Liver (tissue), 8 donors: ENCODE measurements at regions not wholly inside any gene's neighbourhood (a gene's known extent, or its start where the extent isn't known, plus 50 kb on each side); places are given as distances from the start of the nearest gene placed in this dataset.

Source experiments
- DNase-seq: peaks from one replicate; pipeline ENCODE4 v3.0.0-alpha.2; 2017; ENCODE audit warnings: low spot score
- H3K27ac ChIP-seq, 2 donors: one replicate each; pipeline ENCODE4 v1.7.0; 2013; ENCODE audit warnings: inconsistent platforms in 2 of 2, low read length in 2 of 2, control low read depth in 1 of 2, low read depth in 1 of 2, mild to moderate bottlenecking in 1 of 2
- H3K27me3 ChIP-seq, 4 donors: one replicate each; pipeline versions ENCODE4 v1.6.1 to v1.7.0; 2013; ENCODE audit warnings: low read length in 3 of 4, inconsistent platforms in 1 of 4, mild to moderate bottlenecking in 1 of 4, moderate library complexity in 1 of 4; ENCODE audit not compliant: control insufficient read depth in 4 of 4, insufficient read depth in 4 of 4
- H3K36me3 ChIP-seq, 4 donors: one replicate each; pipeline versions ENCODE4 v1.6.1 to v1.7.0; 2013; ENCODE audit warnings: low read length in 3 of 4, mild to moderate bottlenecking in 3 of 4, low read depth in 1 of 4, moderate library complexity in 1 of 4; ENCODE audit not compliant: control insufficient read depth in 4 of 4, insufficient read depth in 3 of 4
- H3K4me1 ChIP-seq, 4 donors: one replicate each; pipeline versions ENCODE4 v1.6.1 to v1.7.0; 2013; ENCODE audit warnings: low read length in 3 of 4, mild to moderate bottlenecking in 3 of 4, moderate library complexity in 1 of 4; ENCODE audit not compliant: control insufficient read depth in 4 of 4, insufficient read depth in 4 of 4
- H3K4me3 ChIP-seq, 3 donors: one replicate each; pipeline versions ENCODE4 v1.6.1 to v1.7.0; 2013; ENCODE audit warnings: low read length in 3 of 3, control low read depth in 1 of 3, low read depth in 1 of 3, mild to moderate bottlenecking in 1 of 3
- H3K9ac ChIP-seq, 2 donors: one replicate each; pipeline ENCODE4 v1.7.0; 2013; ENCODE audit warnings: low read length in 2 of 2, mild to moderate bottlenecking in 2 of 2, moderate library complexity in 2 of 2, control low read depth in 1 of 2, low read depth in 1 of 2
- H3K9me3 ChIP-seq, 4 donors: one replicate each; pipeline versions ENCODE4 v1.6.1 to v1.7.0; 2013; ENCODE audit warnings: low read length in 3 of 4; ENCODE audit not compliant: control insufficient read depth in 4 of 4
- ATF3 ChIP-seq: IDR thresholded peaks from 2 replicates; pipeline ENCODE4 v1.6.1; 2016; ENCODE audit warnings: antibody characterized with exemption
- CTCF ChIP-seq: fragments of 150-350 bp; IDR thresholded peaks from 2 replicates; pipeline ENCODE4 v1.5.1; 2017; ENCODE audit warnings: improper control_type of control experiment, low read depth, low read length; ENCODE audit not compliant: missing input control
- EGR1 ChIP-seq, 2 donors: IDR thresholded peaks; 2 replicates each; pipeline ENCODE4 v1.6.1; 2016 to 2018; ENCODE audit warnings: antibody characterized with exemption in 2 of 2, low read depth in 2 of 2
- GABPA ChIP-seq, 2 donors: IDR thresholded peaks in 1 of 2; conservative IDR thresholded peaks in 1 of 2; 2 replicates each; pipeline ENCODE4 v1.6.1; 2016; ENCODE audit warnings: antibody characterized with exemption in 2 of 2, mild to moderate bottlenecking in 1 of 2, moderate library complexity in 1 of 2
- JUND ChIP-seq, 2 donors: IDR thresholded peaks; 2 replicates each; pipeline ENCODE4 v1.6.1; 2016; ENCODE audit warnings: antibody characterized with exemption in 2 of 2
- NR2F2 ChIP-seq: IDR thresholded peaks from 2 replicates; pipeline ENCODE4 v1.6.1; 2016; ENCODE audit warnings: antibody characterized with exemption
- RAD21 ChIP-seq, 2 donors: IDR thresholded peaks; 2 replicates each; pipeline ENCODE4 v1.6.1; 2016; ENCODE audit warnings: antibody characterized with exemption in 2 of 2, mild to moderate bottlenecking in 2 of 2
- REST ChIP-seq: IDR thresholded peaks from 2 replicates; pipeline ENCODE4 v1.6.1; 2016; ENCODE audit warnings: antibody characterized with exemption, mild to moderate bottlenecking
- RXRA ChIP-seq, 2 donors: IDR thresholded peaks; 2 replicates each; pipeline ENCODE4 v1.6.1; 2017 to 2018; ENCODE audit warnings: antibody characterized with exemption in 2 of 2, mild to moderate bottlenecking in 1 of 2
- SP1 ChIP-seq: IDR thresholded peaks from 2 replicates; pipeline ENCODE4 v1.6.1; 2018; ENCODE audit warnings: antibody characterized with exemption, mild to moderate bottlenecking
- YY1 ChIP-seq: IDR thresholded peaks from 2 replicates; pipeline ENCODE4 v1.6.1; 2016; ENCODE audit warnings: antibody characterized with exemption, mild to moderate bottlenecking
- ZBTB33 ChIP-seq: IDR thresholded peaks from 2 replicates; pipeline ENCODE4 v1.6.1; 2016; ENCODE audit warnings: antibody characterized with exemption
- WGBS: extraction: QIAGEN DNeasy Blood & Tissue Kit; methylation state at CpG from one replicate; pipeline ENCODE4 v1.1.7; 2013; 5-methylcytosine and 5-hydroxymethylcytosine counted together
- donor health status: healthy.
- donor health status: healthy.
- donor health status: healthy.
- donor health status: healthy.
- donor health status: healthy.

- no peak for TF ChIP-seq ZBTB33
- no peak for TF ChIP-seq SP1
- no peak for TF ChIP-seq NR2F2
Observed at GRCh38 chr16:85195271-85195647, 83.0 kb upstream of the CIBAR2 start (continued).

GRCh38 chr16:85195900-85196772 lies 83.9 kb upstream of the CIBAR2 start:
- Histone ChIP-seq H3K9me3 (no peaks in the 10 kb centered on the region), H3K9ac (no peak overlapping the region), H3K4me3 (no peak overlapping the region), H3K27ac (no peak overlapping the region), H3K27me3 (no peaks in the 10 kb centered on the region), H3K36me3 (no peaks in the 10 kb centered on the region), H3K4me1 (peaks cover 0 to 14% (median 10%) of the 10 kb centered on the region in 4 donors)
- TF ChIP-seq CTCF (no peak), SP1 (no peak), ATF3 (no peak), RXRA (IDR thresholded peaks at IDR 0.05) (no peak), JUND (IDR thresholded peaks at IDR 0.05) (no peak), YY1 (no peak), RAD21 (IDR thresholded peaks at IDR 0.05) (no peak), EGR1 (IDR thresholded peaks at IDR 0.05; ENCODE audit: low read depth in 2 of 2) (no peak), GABPA (IDR thresholded peaks at IDR 0.05 in 1 of 2, conservative IDR thresholded peaks at IDR 0.05 in 1 of 2) (no peak), REST (no peak)
- no peak for DNase-seq
- WGBS = 81% methylated on average over 22 of the region's 22 CpGs
